ENCODE measurements at regions not wholly inside any gene's neighbourhood (a gene's known extent, or its start where the extent isn't known, plus 50 kb on each side); places are given as distances from the start of the nearest gene placed in this dataset.

DNA sequence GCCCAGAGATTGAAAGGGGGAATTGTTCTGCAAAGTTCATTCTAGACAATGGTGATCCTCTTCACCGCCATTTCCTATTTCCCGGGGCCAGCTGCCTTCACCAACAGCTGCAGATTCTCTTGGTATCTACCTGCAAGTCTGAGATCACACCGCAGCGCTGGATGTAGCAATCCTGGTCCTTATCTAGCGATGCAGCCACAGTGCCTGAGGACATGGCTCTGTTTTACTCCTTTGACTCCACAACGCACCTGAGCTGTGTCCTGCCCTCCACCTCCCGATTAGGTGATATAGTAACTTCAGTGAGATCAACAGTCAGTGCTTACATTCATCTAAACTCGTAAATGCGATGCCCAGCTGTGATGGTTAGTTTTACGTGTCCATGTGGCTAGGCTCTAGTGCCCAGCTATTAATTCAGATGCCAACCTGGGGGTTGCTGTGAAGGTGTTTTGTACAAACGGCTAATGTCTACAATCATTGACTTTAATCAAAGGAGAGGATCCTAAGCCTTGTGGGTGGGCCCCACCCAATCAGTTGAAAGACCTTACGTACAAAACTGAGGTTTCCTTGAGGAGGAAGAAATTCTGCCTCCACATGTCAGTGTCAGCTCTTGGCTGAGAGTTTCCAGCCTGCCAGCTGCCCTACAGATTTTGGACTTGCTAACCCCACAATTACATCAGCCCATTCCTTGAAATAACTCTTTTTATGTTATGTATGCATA, 189.8 kb downstream of the SH3BP4 start:
- TF ChIP-seq, protein P1, sequence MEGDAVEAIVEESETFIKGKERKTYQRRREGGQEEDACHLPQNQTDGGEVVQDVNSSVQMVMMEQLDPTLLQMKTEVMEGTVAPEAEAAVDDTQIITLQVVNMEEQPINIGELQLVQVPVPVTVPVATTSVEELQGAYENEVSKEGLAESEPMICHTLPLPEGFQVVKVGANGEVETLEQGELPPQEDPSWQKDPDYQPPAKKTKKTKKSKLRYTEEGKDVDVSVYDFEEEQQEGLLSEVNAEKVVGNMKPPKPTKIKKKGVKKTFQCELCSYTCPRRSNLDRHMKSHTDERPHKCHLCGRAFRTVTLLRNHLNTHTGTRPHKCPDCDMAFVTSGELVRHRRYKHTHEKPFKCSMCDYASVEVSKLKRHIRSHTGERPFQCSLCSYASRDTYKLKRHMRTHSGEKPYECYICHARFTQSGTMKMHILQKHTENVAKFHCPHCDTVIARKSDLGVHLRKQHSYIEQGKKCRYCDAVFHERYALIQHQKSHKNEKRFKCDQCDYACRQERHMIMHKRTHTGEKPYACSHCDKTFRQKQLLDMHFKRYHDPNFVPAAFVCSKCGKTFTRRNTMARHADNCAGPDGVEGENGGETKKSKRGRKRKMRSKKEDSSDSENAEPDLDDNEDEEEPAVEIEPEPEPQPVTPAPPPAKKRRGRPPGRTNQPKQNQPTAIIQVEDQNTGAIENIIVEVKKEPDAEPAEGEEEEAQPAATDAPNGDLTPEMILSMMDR (IDR thresholded peaks at IDR 0.05): no peak
- no peak for TF ChIP-seq POLR2A (IDR thresholded peaks at IDR 0.05)
- TF ChIP-seq POLR2AphosphoS5 (IDR thresholded peaks at IDR 0.05): no peak
- TF ChIP-seq EP300 (IDR thresholded peaks at IDR 0.05; ENCODE audit: low read depth): no peak
